ENCODE measurements at regions not wholly inside any gene's neighbourhood (a gene's known extent, or its start where the extent isn't known, plus 50 kb on each side); places are given as distances from the start of the nearest gene placed in this dataset.

GRCh38 chr6:19664050-19664449 is 173.1 kb upstream of the ID4 start:
- TF ChIP-seq, protein P1, sequence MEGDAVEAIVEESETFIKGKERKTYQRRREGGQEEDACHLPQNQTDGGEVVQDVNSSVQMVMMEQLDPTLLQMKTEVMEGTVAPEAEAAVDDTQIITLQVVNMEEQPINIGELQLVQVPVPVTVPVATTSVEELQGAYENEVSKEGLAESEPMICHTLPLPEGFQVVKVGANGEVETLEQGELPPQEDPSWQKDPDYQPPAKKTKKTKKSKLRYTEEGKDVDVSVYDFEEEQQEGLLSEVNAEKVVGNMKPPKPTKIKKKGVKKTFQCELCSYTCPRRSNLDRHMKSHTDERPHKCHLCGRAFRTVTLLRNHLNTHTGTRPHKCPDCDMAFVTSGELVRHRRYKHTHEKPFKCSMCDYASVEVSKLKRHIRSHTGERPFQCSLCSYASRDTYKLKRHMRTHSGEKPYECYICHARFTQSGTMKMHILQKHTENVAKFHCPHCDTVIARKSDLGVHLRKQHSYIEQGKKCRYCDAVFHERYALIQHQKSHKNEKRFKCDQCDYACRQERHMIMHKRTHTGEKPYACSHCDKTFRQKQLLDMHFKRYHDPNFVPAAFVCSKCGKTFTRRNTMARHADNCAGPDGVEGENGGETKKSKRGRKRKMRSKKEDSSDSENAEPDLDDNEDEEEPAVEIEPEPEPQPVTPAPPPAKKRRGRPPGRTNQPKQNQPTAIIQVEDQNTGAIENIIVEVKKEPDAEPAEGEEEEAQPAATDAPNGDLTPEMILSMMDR (IDR thresholded peaks at IDR 0.05; ENCODE audit: low read depth, low read length, poor library complexity, severe bottlenecking) = no peak
- no peak for TF ChIP-seq EZH2phosphoT487 (IDR thresholded peaks at IDR 0.05; ENCODE audit: borderline replicate concordance, low read length)
